ENCODE measurements at regions not wholly inside any gene's neighbourhood (a gene's known extent, or its start where the extent isn't known, plus 50 kb on each side); places are given as distances from the start of the nearest gene placed in this dataset.

DNA sequence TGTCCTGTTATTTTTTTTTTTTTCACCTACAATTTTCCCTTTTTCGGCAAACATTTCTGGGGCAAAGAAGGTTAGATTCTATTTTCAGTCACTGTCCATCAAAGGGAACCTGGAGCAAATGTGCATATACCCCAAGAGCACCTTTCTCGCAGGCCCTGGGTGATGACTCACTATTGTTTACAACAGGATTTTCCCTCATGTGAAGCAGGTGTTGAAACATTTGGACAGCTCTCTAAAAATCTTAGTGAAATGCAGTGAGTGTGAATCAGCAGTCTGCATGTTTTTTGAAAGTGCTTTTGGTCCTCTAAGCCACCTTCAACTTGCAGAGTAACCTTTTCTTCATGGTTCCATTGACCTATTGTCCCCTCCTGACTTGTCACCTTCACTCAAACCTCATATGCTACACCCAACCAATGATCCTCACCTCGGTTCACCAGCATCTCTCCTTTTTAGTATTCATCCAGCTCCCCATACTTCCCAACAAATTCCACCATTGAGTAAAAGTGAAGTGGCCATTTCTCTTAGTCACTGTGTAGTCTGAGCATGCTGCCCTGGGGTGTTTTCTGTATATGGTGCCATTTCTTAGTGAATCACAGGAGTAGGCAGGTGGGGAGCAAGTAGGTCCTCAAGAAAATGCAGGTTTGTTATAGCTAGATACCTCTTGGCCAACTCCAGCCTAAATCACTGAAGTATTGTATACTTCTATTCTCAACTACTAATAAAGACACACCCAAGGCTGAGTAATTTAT, 260.2 kb downstream of the BMP4 start:
- Mint-ChIP-seq H3K4me3 (no peak overlapping the region), H3K27me3 (peaks cover 0 to 3% (median 0%) of the 10 kb centered on the region in 5 donors)

DNA sequence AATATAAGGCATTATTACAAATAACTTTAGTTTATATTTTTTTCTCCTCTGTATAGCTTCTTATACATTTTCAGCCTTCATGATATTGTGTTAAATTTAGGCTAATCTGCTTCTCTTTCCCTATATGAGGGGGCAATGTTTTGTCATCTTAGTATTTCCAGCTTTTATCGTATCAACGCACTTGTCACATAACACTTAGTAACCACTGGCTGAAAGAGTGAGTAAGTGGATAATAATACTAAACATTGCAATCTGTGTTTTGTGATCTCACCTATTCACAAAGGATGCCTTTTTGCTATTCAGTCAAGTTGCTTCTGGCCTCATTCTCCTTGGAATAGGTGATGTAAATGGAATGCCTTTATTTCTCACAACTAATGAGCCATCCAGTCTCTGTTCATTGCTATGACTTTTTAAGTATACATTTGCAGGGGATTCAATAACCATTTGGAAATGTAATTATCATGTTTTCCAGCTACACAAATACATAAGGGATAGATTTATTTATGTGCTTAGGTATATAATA, 260.9 kb downstream of the BMP4 start:
- Mint-ChIP-seq H3K9me3 (peaks cover 0 to 26% (median 6%) of the 10 kb centered on the region in 11 donors), H3K4me1 (no peaks in the 10 kb centered on the region), H3K27me3 (peaks cover 0 to 3% (median 0%) of the 10 kb centered on the region in 5 donors), H3K27ac (no peak overlapping the region), H3K4me3 (no peak overlapping the region), H3K36me3 (no peaks in the 10 kb centered on the region)
- no peak for DNase-seq
- no peaks in the 10 kb centered on the region for H3K27me3 ChIP-seq (ENCODE audit: control insufficient read depth in 2 of 2, insufficient read depth in 2 of 2, low read length in 2 of 2)
- POLR2A ChIA-PET = no interaction called here
- intact Hi-C loops (cut with micrococcal nuclease) = no loop called here
- H3K9me3 ChIP-seq (ENCODE audit: control insufficient read depth in 2 of 3, low read length in 3 of 3) = no peaks in the 10 kb centered on the region
- no peak for ATAC-seq
- CTCF ChIA-PET = no interaction called here
- no peaks in the 10 kb centered on the region for H3K36me3 ChIP-seq (ENCODE audit: control insufficient read depth in 2 of 3, insufficient read depth in 3 of 3, low read length in 3 of 3)
- H3K4me3 ChIP-seq (ENCODE audit: low read length) = no peak overlapping the region
- no peaks in the 10 kb centered on the region for H3K4me1 ChIP-seq (ENCODE audit: control insufficient read depth in 2 of 2, insufficient read depth in 2 of 2, low read length in 2 of 2)
- H3K27ac ChIP-seq (ENCODE audit: low read depth, low read length) = no peak overlapping the region

More for the DNA sequence above, 260.2 kb downstream of the BMP4 start:
- ChIA-PET CTCF (no interaction called here), POLR2A (no interaction called here)
- no peak overlapping the region for H3K4me3 ChIP-seq (ENCODE audit: low read length)
- Mint-ChIP-seq H3K4me1 (no peaks in the 10 kb centered on the region), H3K9me3 (peaks cover 0 to 26% (median 8%) of the 10 kb centered on the region in 11 donors), H3K36me3 (no peaks in the 10 kb centered on the region), H3K27ac (no peak overlapping the region)
- ATAC-seq = no peak
- no peak for DNase-seq
- no peaks in the 10 kb centered on the region for H3K27me3 ChIP-seq (ENCODE audit: control insufficient read depth in 2 of 2, insufficient read depth in 2 of 2, low read length in 2 of 2)
- no peaks in the 10 kb centered on the region for H3K9me3 ChIP-seq (ENCODE audit: control insufficient read depth in 2 of 3, low read length in 3 of 3)
- intact Hi-C loops (cut with micrococcal nuclease) = no loop called here
- H3K4me1 ChIP-seq (ENCODE audit: control insufficient read depth in 2 of 2, insufficient read depth in 2 of 2, low read length in 2 of 2) = no peaks in the 10 kb centered on the region
- no peak overlapping the region for H3K27ac ChIP-seq (ENCODE audit: low read depth, low read length)
- H3K36me3 ChIP-seq (ENCODE audit: control insufficient read depth in 2 of 3, insufficient read depth in 3 of 3, low read length in 3 of 3) = no peaks in the 10 kb centered on the region

DNA sequence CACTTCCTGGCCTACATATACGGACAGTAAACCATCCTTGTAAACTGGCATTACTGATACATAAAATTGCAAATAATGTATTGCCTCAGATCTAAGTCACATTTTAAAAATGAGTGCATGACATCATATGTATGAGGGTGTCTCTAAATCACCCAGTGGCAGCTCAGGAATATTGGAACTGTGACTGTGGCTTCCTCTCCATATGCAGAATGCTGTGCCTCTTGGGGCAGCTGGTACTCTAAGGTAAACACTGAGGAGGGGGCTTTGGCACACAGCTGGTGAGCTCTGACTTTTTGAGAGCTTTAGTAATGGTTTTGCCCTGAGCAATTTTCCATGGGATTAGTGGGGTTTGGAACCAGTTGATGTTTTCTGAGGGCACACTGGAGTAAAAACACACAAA, 263.7 kb downstream of the BMP4 start:
- H3K27ac Mint-ChIP-seq = no peak overlapping the region
- ATAC-seq = no peak
- H3K4me1 Mint-ChIP-seq = no peaks in the 10 kb centered on the region
- ChIA-PET POLR2A (no interaction called here), CTCF (no interaction called here)
- no peak for DNase-seq
- H3K27me3 ChIP-seq (ENCODE audit: control insufficient read depth in 2 of 2, insufficient read depth in 2 of 2, low read length in 2 of 2) = no peaks in the 10 kb centered on the region
- H3K9me3 ChIP-seq (ENCODE audit: control insufficient read depth in 2 of 3, low read length in 3 of 3) = no peaks in the 10 kb centered on the region
- no peak overlapping the region for H3K27ac ChIP-seq (ENCODE audit: low read depth, low read length)
- H3K9me3 Mint-ChIP-seq = peaks cover 0 to 28% (median 4%) of the 10 kb centered on the region in 11 donors
- no peak overlapping the region for H3K4me3 ChIP-seq (ENCODE audit: low read length)
- H3K4me1 ChIP-seq (ENCODE audit: control insufficient read depth in 2 of 2, insufficient read depth in 2 of 2, low read length in 2 of 2) = no peaks in the 10 kb centered on the region
- peaks cover 0 to 3% (median 0%) of the 10 kb centered on the region in 5 donors for H3K27me3 Mint-ChIP-seq
- intact Hi-C loops (cut with micrococcal nuclease) = no loop called here
- no peak overlapping the region for H3K4me3 Mint-ChIP-seq
- H3K36me3 Mint-ChIP-seq = no peaks in the 10 kb centered on the region
- H3K36me3 ChIP-seq (ENCODE audit: control insufficient read depth in 2 of 3, insufficient read depth in 3 of 3, low read length in 3 of 3) = no peaks in the 10 kb centered on the region

DNA sequence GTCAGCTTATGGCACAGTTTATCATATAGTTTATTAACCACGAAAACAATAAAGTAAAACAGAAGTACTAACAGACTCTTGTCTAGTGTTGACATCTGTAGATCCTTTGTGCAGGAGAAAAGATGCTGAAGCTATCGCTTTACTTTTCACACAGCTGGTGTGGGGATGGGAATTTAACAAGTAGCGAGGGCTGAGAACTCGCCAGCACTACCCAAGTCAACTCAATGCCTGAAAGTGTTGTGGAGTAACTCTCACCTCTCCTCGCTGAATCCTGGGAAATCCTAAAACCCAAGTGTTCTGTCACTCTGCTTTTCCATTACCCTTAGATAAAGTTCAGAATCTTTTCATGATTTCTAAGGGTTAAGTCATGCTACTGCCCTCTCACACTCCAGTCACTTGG, 264.2 kb downstream of the BMP4 start:
- H3K36me3 ChIP-seq (ENCODE audit: control insufficient read depth in 2 of 3, insufficient read depth in 3 of 3, low read length in 3 of 3) = no peaks in the 10 kb centered on the region
- ChIA-PET POLR2A (no interaction called here), CTCF (no interaction called here)
- Mint-ChIP-seq H3K9me3 (peaks cover 0 to 24% (median 4%) of the 10 kb centered on the region in 11 donors), H3K27me3 (peaks cover 0 to 3% (median 0%) of the 10 kb centered on the region in 5 donors), H3K36me3 (no peaks in the 10 kb centered on the region), H3K4me3 (no peak overlapping the region), H3K27ac (no peak overlapping the region), H3K4me1 (no peaks in the 10 kb centered on the region)
- no peaks in the 10 kb centered on the region for H3K9me3 ChIP-seq (ENCODE audit: control insufficient read depth in 2 of 3, low read length in 3 of 3)
- DNase-seq = no peak
- intact Hi-C loops (cut with micrococcal nuclease) = no loop called here
- H3K4me1 ChIP-seq (ENCODE audit: control insufficient read depth in 2 of 2, insufficient read depth in 2 of 2, low read length in 2 of 2) = no peaks in the 10 kb centered on the region
- no peak overlapping the region for H3K27ac ChIP-seq (ENCODE audit: low read depth, low read length)
- H3K27me3 ChIP-seq (ENCODE audit: control insufficient read depth in 2 of 2, insufficient read depth in 2 of 2, low read length in 2 of 2) = no peaks in the 10 kb centered on the region
- H3K4me3 ChIP-seq (ENCODE audit: low read length) = no peak overlapping the region
- ATAC-seq = no peak

DNA sequence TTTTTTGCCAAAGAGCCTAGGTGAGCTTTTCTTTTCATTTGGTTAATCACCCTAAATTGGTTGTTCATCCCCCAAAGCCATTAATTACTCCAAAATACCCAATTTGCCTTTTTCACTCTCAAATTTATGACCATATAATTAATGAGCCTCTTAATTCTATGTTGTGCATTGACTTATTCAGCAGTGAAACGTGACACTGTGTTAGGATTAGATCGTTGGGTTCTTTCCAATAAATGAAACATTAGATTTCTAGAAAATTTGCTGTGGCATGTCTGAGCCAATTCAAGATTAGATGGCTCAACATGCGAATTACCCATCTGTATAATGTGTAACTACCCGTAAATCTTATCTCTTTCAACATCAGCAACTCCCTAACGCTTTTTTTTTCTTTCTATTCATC, 273.4 kb downstream of the BMP4 start:
- CTCF ChIA-PET = no interaction called here
- ATAC-seq (no peak), DNase-seq (no peak)
- Histone ChIP-seq H3K4me1 (ENCODE audit: control insufficient read depth in 2 of 2, insufficient read depth in 2 of 2, low read length in 2 of 2) (no peaks in the 10 kb centered on the region), H3K27ac (ENCODE audit: low read depth, low read length) (no peak overlapping the region), H3K27me3 (ENCODE audit: control insufficient read depth in 2 of 2, insufficient read depth in 2 of 2, low read length in 2 of 2) (no peaks in the 10 kb centered on the region), H3K9me3 (ENCODE audit: control insufficient read depth in 2 of 3, low read length in 3 of 3) (no peaks in the 10 kb centered on the region), H3K4me3 (ENCODE audit: low read length) (no peak overlapping the region), H3K36me3 (ENCODE audit: control insufficient read depth in 2 of 3, insufficient read depth in 3 of 3, low read length in 3 of 3) (no peaks in the 10 kb centered on the region)
- peaks cover 0 to 5% (median 0%) of the 10 kb centered on the region in 5 donors for H3K27me3 Mint-ChIP-seq
- no peak overlapping the region for H3K4me3 Mint-ChIP-seq
- intact Hi-C loops (cut with micrococcal nuclease) = no loop called here
- peaks cover 0 to 16% (median 4%) of the 10 kb centered on the region in 11 donors for H3K9me3 Mint-ChIP-seq
- H3K4me1 Mint-ChIP-seq = no peaks in the 10 kb centered on the region
- POLR2A ChIA-PET = no interaction called here
- no peak overlapping the region for H3K27ac Mint-ChIP-seq
- H3K36me3 Mint-ChIP-seq = no peaks in the 10 kb centered on the region

DNA sequence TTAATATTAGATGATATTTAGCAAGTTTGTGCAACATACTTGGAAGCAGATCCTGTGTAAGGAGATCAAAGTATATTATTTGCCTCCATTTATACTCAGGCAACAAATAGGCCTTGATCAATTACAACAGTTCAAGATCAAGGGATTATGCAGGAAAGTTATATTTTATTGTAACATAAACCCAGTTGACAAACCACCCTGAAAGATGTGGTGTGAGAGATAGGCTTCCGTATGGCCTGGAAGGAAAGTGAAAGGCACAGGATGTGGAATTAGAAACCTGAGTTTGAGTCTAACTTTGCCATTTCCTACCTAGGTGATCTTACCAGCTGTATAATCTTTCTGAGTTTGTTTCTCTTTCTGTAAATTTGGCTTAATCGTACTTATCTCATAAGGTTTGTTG, 284.1 kb downstream of the BMP4 start:
- Histone ChIP-seq H3K9me3 (ENCODE audit: control insufficient read depth in 2 of 3, low read length in 3 of 3) (no peaks in the 10 kb centered on the region), H3K4me3 (ENCODE audit: low read length) (no peak overlapping the region), H3K27ac (ENCODE audit: low read depth, low read length) (no peak overlapping the region), H3K27me3 (ENCODE audit: control insufficient read depth in 2 of 2, insufficient read depth in 2 of 2, low read length in 2 of 2) (no peaks in the 10 kb centered on the region), H3K36me3 (ENCODE audit: control insufficient read depth in 2 of 3, insufficient read depth in 3 of 3, low read length in 3 of 3) (no peaks in the 10 kb centered on the region), H3K4me1 (ENCODE audit: control insufficient read depth in 2 of 2, insufficient read depth in 2 of 2, low read length in 2 of 2) (no peaks in the 10 kb centered on the region)
- ATAC-seq (no peak), DNase-seq (no peak)
- Mint-ChIP-seq H3K9me3 (peaks cover 2 to 26% (median 9%) of the 10 kb centered on the region in 11 donors), H3K4me3 (no peak overlapping the region), H3K27me3 (peaks cover 0 to 7% (median 0%) of the 10 kb centered on the region in 5 donors), H3K36me3 (no peaks in the 10 kb centered on the region), H3K4me1 (no peaks in the 10 kb centered on the region), H3K27ac (no peak overlapping the region)
- intact Hi-C loops (cut with micrococcal nuclease) = no loop called here
- ChIA-PET CTCF (no interaction called here), POLR2A (no interaction called here)

DNA sequence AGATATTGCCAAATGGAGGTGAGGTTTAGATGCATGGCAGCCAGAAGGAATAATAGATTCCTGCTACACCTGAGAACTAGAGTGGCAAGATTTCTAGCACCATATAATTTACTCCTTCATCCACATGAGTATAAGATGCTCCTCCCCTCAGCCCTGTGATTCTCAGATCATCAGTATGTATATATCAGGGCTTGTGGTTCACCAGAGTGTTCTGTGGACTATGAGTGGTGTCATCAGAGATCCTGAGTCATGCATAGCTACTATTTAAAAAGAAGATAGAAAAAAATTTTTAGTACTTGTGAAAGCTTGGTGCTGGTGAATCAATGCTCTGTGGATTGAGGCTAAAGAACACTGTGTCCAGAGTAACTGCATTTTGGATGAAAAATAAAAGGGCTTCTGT, 285.9 kb downstream of the BMP4 start:
- ATAC-seq = no peak
- no peaks in the 10 kb centered on the region for H3K4me1 Mint-ChIP-seq
- CTCF ChIA-PET = no interaction called here

More for the DNA sequence above, 285.9 kb downstream of the BMP4 start:
- no peak overlapping the region for H3K27ac Mint-ChIP-seq
- no peak for DNase-seq
- H3K36me3 ChIP-seq (ENCODE audit: control insufficient read depth in 2 of 3, insufficient read depth in 3 of 3, low read length in 3 of 3) = no peaks in the 10 kb centered on the region
- no peak overlapping the region for H3K4me3 ChIP-seq (ENCODE audit: low read length)
- no peaks in the 10 kb centered on the region for H3K36me3 Mint-ChIP-seq
- POLR2A ChIA-PET = no interaction called here
- intact Hi-C loops (cut with micrococcal nuclease) = no loop called here
- H3K9me3 Mint-ChIP-seq = peaks cover 0 to 15% (median 6%) of the 10 kb centered on the region in 11 donors
- H3K27ac ChIP-seq (ENCODE audit: low read depth, low read length) = no peak overlapping the region
- no peak overlapping the region for H3K4me3 Mint-ChIP-seq
- peaks cover 0 to 7% (median 0%) of the 10 kb centered on the region in 5 donors for H3K27me3 Mint-ChIP-seq
- H3K9me3 ChIP-seq (ENCODE audit: control insufficient read depth in 2 of 3, low read length in 3 of 3) = no peaks in the 10 kb centered on the region
- no peaks in the 10 kb centered on the region for H3K27me3 ChIP-seq (ENCODE audit: control insufficient read depth in 2 of 2, insufficient read depth in 2 of 2, low read length in 2 of 2)
- H3K4me1 ChIP-seq (ENCODE audit: control insufficient read depth in 2 of 2, insufficient read depth in 2 of 2, low read length in 2 of 2) = no peaks in the 10 kb centered on the region
